Effector memory CD4-positive, alpha-beta T cell (primary cell): ENCODE measurements at regions not wholly inside any gene's neighbourhood (a gene's known extent, or its start where the extent isn't known, plus 50 kb on each side); places are given as distances from the start of the nearest gene placed in this dataset.
"Not testable (repeated sequence)": the region's sequence is repeated elsewhere in the genome, so short reads cannot be mapped to it uniquely, and the experiment has no call there.

Source experiments
- DNase-seq, 3 donors: peaks; one replicate each; pipeline ENCODE4 v3.0.0-alpha.2; 2020
- H3K27ac ChIP-seq: 2 replicates; pipeline ENCODE4 v1.7.0; 2013; ENCODE audit warnings: mild to moderate bottlenecking, low read length, moderate library complexity; ENCODE audit not compliant: insufficient read depth, poor library complexity, severe bottlenecking
- H3K27me3 ChIP-seq: replicated peaks from 2 replicates; pipeline ENCODE4 v1.7.0; 2013; ENCODE audit warnings: mild to moderate bottlenecking, low read length; ENCODE audit not compliant: insufficient read depth, control insufficient read depth, poor library complexity, severe bottlenecking
- H3K36me3 ChIP-seq: 2 replicates; pipeline ENCODE4 v1.7.0; 2013; ENCODE audit warnings: mild to moderate bottlenecking, low read length, moderate library complexity; ENCODE audit not compliant: control insufficient read depth, insufficient read depth
- H3K4me1 ChIP-seq: 2 replicates; pipeline ENCODE4 v1.7.0; 2013; ENCODE audit warnings: low read length, mild to moderate bottlenecking; ENCODE audit not compliant: control insufficient read depth, insufficient read depth, poor library complexity, severe bottlenecking
- H3K4me3 ChIP-seq: 2 replicates; pipeline ENCODE4 v1.7.0; 2013; ENCODE audit warnings: low read length, low read depth, mild to moderate bottlenecking; ENCODE audit not compliant: insufficient read depth, poor library complexity, severe bottlenecking
- H3K9me3 ChIP-seq: 2 replicates; pipeline ENCODE4 v1.7.0; 2013; ENCODE audit warnings: mild to moderate bottlenecking, low read length, moderate library complexity; ENCODE audit not compliant: control insufficient read depth

GRCh38 chr2:239795761-239796160, 229.4 kb downstream of the NDUFA10 start:
- not testable (repeated sequence) for DNase-seq, H3K27me3 ChIP-seq, H3K4me3 ChIP-seq, H3K4me1 ChIP-seq, H3K9me3 ChIP-seq, H3K27ac ChIP-seq, H3K36me3 ChIP-seq

- no peaks in the 10 kb centered on the region for H3K27me3 ChIP-seq
- H3K9me3 ChIP-seq: no peaks in the 10 kb centered on the region
- no peaks in the 10 kb centered on the region for H3K4me1 ChIP-seq
- no peaks in the 10 kb centered on the region for H3K36me3 ChIP-seq
- no peak overlapping the region for H3K4me3 ChIP-seq
- no peak for DNase-seq
- no peak overlapping the region for H3K27ac ChIP-seq
Observed at GRCh38 chr2:239793836-239794235, 231.3 kb downstream of the NDUFA10 start.

- no peak overlapping the region for H3K27ac ChIP-seq
- H3K4me1 ChIP-seq: no peaks in the 10 kb centered on the region
- DNase-seq: no peak
- H3K27me3 ChIP-seq: no peaks in the 10 kb centered on the region
- no peaks in the 10 kb centered on the region for H3K9me3 ChIP-seq
- no peak overlapping the region for H3K4me3 ChIP-seq
- no peaks in the 10 kb centered on the region for H3K36me3 ChIP-seq
Observed at GRCh38 chr2:239793086-239793485, 232.1 kb downstream of the NDUFA10 start.

- H3K4me1 ChIP-seq: no peaks in the 10 kb centered on the region
- no peak overlapping the region for H3K27ac ChIP-seq
- no peaks in the 10 kb centered on the region for H3K27me3 ChIP-seq
- H3K36me3 ChIP-seq: no peaks in the 10 kb centered on the region
- no peak for DNase-seq
- H3K4me3 ChIP-seq: no peak overlapping the region
- no peaks in the 10 kb centered on the region for H3K9me3 ChIP-seq
Observed at GRCh38 chr2:239792405-239793084, 232.6 kb downstream of the NDUFA10 start.

GRCh38 chr2:239791526-239792404, 233.4 kb downstream of the NDUFA10 start:
- H3K4me1 ChIP-seq: no peaks in the 10 kb centered on the region
- H3K36me3 ChIP-seq: no peaks in the 10 kb centered on the region
- no peak overlapping the region for H3K27ac ChIP-seq
- DNase-seq: no peak
- no peaks in the 10 kb centered on the region for H3K27me3 ChIP-seq
- H3K9me3 ChIP-seq: no peaks in the 10 kb centered on the region
- no peak overlapping the region for H3K4me3 ChIP-seq

- Histone ChIP-seq H3K4me3 (no peak overlapping the region), H3K27me3 (no peaks in the 10 kb centered on the region), H3K36me3 (no peaks in the 10 kb centered on the region), H3K27ac (no peak overlapping the region), H3K4me1 (no peaks in the 10 kb centered on the region), H3K9me3 (no peaks in the 10 kb centered on the region)
- no peak for DNase-seq
Observed at GRCh38 chr2:239790721-239791120, 234.4 kb downstream of the NDUFA10 start.

- no peaks in the 10 kb centered on the region for H3K27me3 ChIP-seq
- H3K36me3 ChIP-seq: no peaks in the 10 kb centered on the region
- H3K4me3 ChIP-seq: no peak overlapping the region
- no peak for DNase-seq
- no peaks in the 10 kb centered on the region for H3K4me1 ChIP-seq
- no peaks in the 10 kb centered on the region for H3K9me3 ChIP-seq
- H3K27ac ChIP-seq: no peak overlapping the region
Observed at GRCh38 chr2:239790313-239790712, 234.8 kb downstream of the NDUFA10 start.

- H3K4me1 ChIP-seq: no peaks in the 10 kb centered on the region
- no peaks in the 10 kb centered on the region for H3K9me3 ChIP-seq
- no peaks in the 10 kb centered on the region for H3K36me3 ChIP-seq
- H3K27ac ChIP-seq: no peak overlapping the region
- DNase-seq: no peak
- H3K27me3 ChIP-seq: no peaks in the 10 kb centered on the region
- no peak overlapping the region for H3K4me3 ChIP-seq
Observed at GRCh38 chr2:239789711-239790110, 235.4 kb downstream of the NDUFA10 start.

GRCh38 chr2:239788576-239789098, 236.5 kb downstream of the NDUFA10 start:
- Histone ChIP-seq H3K36me3 (no peaks in the 10 kb centered on the region), H3K4me1 (no peaks in the 10 kb centered on the region), H3K9me3 (no peaks in the 10 kb centered on the region), H3K27ac (no peak overlapping the region), H3K27me3 (no peaks in the 10 kb centered on the region), H3K4me3 (no peak overlapping the region)
- no peak for DNase-seq

GRCh38 chr2:239787538-239788050, 237.5 kb downstream of the NDUFA10 start:
- Histone ChIP-seq H3K4me3 (no peak overlapping the region), H3K36me3 (no peaks in the 10 kb centered on the region), H3K9me3 (no peaks in the 10 kb centered on the region), H3K4me1 (no peaks in the 10 kb centered on the region), H3K27ac (no peak overlapping the region), H3K27me3 (no peaks in the 10 kb centered on the region)
- no peak for DNase-seq
